Naive thymus-derived CD8-positive, alpha-beta T cell (primary cell): ENCODE measurements at regions not wholly inside any gene's neighbourhood (a gene's known extent, or its start where the extent isn't known, plus 50 kb on each side); places are given as distances from the start of the nearest gene placed in this dataset.
"Not testable (repeated sequence)": the region's sequence is repeated elsewhere in the genome, so short reads cannot be mapped to it uniquely, and the experiment has no call there.

Experiments
- ATAC-seq, 2 donors: fragments of 150-1000 bp; cut with Tn5 transposase in 1 of 2; sonication (Bioruptor Pico), chemical (Tn5 transposase) in 1 of 2; 1 replicate in 1 of 2; 2 replicates in 1 of 2; pipeline ENCODE4 v1.10.0; 2021; ENCODE audit warnings: mild to moderate bottlenecking in 2 of 2, moderate library complexity in 2 of 2
- POLR2A ChIA-PET: fragments of 350-600 bp; sonication (Branson Sonifier 250); formaldehyde crosslinking; loops from one replicate; lab custom pipeline; 2021; ENCODE audit warnings: antibody characterized with exemption; lab: Charles Lee
- DNase-seq, 10 donors: peaks; one replicate each; pipeline versions ENCODE4 v3.0.0 to v3.0.0-alpha.2; 2020 to 2022
- H3K27ac Mint-ChIP-seq, 10 donors: one replicate each; pipeline ENCODE4 v1.8.0; 2020 to 2022; ENCODE audit warnings: mild to moderate bottlenecking in 10 of 10, mixed read lengths in 10 of 10, moderate library complexity in 4 of 10, inconsistent platforms in 1 of 10
- H3K27me3 Mint-ChIP-seq, 5 donors: one replicate each; pipeline ENCODE4 v1.8.0; 2021 to 2022; ENCODE audit warnings: mixed read lengths in 5 of 5
- H3K36me3 Mint-ChIP-seq, 3 donors: one replicate each; pipeline ENCODE4 v1.8.0; 2020 to 2022; ENCODE audit warnings: mixed read lengths in 3 of 3, mild to moderate bottlenecking in 2 of 3, inconsistent platforms in 1 of 3
- H3K4me1 Mint-ChIP-seq, 4 donors: one replicate each; pipeline ENCODE4 v1.8.0; 2021 to 2022; ENCODE audit warnings: mixed read lengths in 4 of 4
- H3K4me3 Mint-ChIP-seq, 10 donors: one replicate each; pipeline ENCODE4 v1.8.0; 2020 to 2022; ENCODE audit warnings: mild to moderate bottlenecking in 10 of 10, mixed read lengths in 10 of 10, moderate library complexity in 6 of 10, inconsistent platforms in 1 of 10
- H3K9me3 Mint-ChIP-seq, 9 donors: one replicate each; pipeline ENCODE4 v1.8.0; 2020 to 2022; ENCODE audit warnings: mixed read lengths in 9 of 9, mild to moderate bottlenecking in 3 of 9, inconsistent platforms in 1 of 9, moderate library complexity in 1 of 9

- Mint-ChIP-seq H3K9me3 (no peaks in the 10 kb centered on the region), H3K4me1 (no peaks in the 10 kb centered on the region), H3K4me3 (no peak overlapping the region), H3K36me3 (no peaks in the 10 kb centered on the region), H3K27me3 (peaks cover 0 to 7% (median 2%) of the 10 kb centered on the region in 5 donors), H3K27ac (no peak overlapping the region)
- ATAC-seq: no peak
- no peak for DNase-seq
- POLR2A ChIA-PET: no interaction called here
These were observed 73.5 kb upstream of the VIPR2 start for GRCh38 chr7:159218170-159218569.

GRCh38 chr7:159215076-159215475, 70.4 kb upstream of the VIPR2 start:
- H3K4me3 Mint-ChIP-seq: no peak overlapping the region
- H3K9me3 Mint-ChIP-seq: no peaks in the 10 kb centered on the region
- H3K4me1 Mint-ChIP-seq: peaks cover 3 to 6% (median 4%) of the 10 kb centered on the region in 4 donors
- ATAC-seq: no peak
- H3K27me3 Mint-ChIP-seq: peaks cover 0 to 7% (median 2%) of the 10 kb centered on the region in 5 donors
- no peaks in the 10 kb centered on the region for H3K36me3 Mint-ChIP-seq
- no peak for DNase-seq
- no peak overlapping the region for H3K27ac Mint-ChIP-seq
- POLR2A ChIA-PET: no interaction called here

- Mint-ChIP-seq H3K36me3 (no peaks in the 10 kb centered on the region), H3K27me3 (peaks cover 0 to 7% (median 2%) of the 10 kb centered on the region in 5 donors), H3K9me3 (no peaks in the 10 kb centered on the region), H3K4me3 (no peak overlapping the region), H3K27ac (no peak overlapping the region), H3K4me1 (peaks cover 3 to 6% (median 4%) of the 10 kb centered on the region in 4 donors)
- no peak for DNase-seq
- ATAC-seq: no peak
- POLR2A ChIA-PET: no interaction called here
These were observed 68.6 kb upstream of the VIPR2 start for GRCh38 chr7:159213253-159213652.

GRCh38 chr7:159212226-159212625, 67.6 kb upstream of the VIPR2 start:
- Mint-ChIP-seq H3K27me3 (peaks cover 0 to 4% (median 2%) of the 10 kb centered on the region in 5 donors), H3K4me1 (peaks cover 3 to 6% (median 4%) of the 10 kb centered on the region in 4 donors), H3K36me3 (no peaks in the 10 kb centered on the region), H3K4me3 (no peak overlapping the region), H3K27ac (no peak overlapping the region), H3K9me3 (no peaks in the 10 kb centered on the region)
- POLR2A ChIA-PET: no interaction called here
- DNase-seq (no peak), ATAC-seq (no peak)

GRCh38 chr7:159211540-159212182, 67.0 kb upstream of the VIPR2 start:
- POLR2A ChIA-PET: no interaction called here
- H3K4me3 Mint-ChIP-seq: no peak overlapping the region
- H3K4me1 Mint-ChIP-seq: peaks cover 3 to 7% (median 4%) of the 10 kb centered on the region in 4 donors
- no peak overlapping the region for H3K27ac Mint-ChIP-seq
- H3K27me3 Mint-ChIP-seq: peaks cover 0 to 2% (median under 1%) of the 10 kb centered on the region in 5 donors
- H3K36me3 Mint-ChIP-seq: no peaks in the 10 kb centered on the region
- H3K9me3 Mint-ChIP-seq: no peaks in the 10 kb centered on the region
- DNase-seq: no peak
- no peak for ATAC-seq

- Mint-ChIP-seq H3K9me3 (no peaks in the 10 kb centered on the region), H3K27me3 (peaks cover 0 to 2% (median 0%) of the 10 kb centered on the region in 5 donors), H3K4me3 (no peak overlapping the region), H3K4me1 (peaks cover 4 to 12% (median 7%) of the 10 kb centered on the region in 4 donors), H3K27ac (no peak overlapping the region), H3K36me3 (no peaks in the 10 kb centered on the region)
- no peak for DNase-seq
- POLR2A ChIA-PET: no interaction called here
- no peak for ATAC-seq
These were observed 66.0 kb upstream of the VIPR2 start for GRCh38 chr7:159210581-159211235.

GRCh38 chr7:159209429-159209828, 64.8 kb upstream of the VIPR2 start:
- Mint-ChIP-seq H3K4me3 (no peak overlapping the region), H3K27ac (no peak overlapping the region), H3K9me3 (no peaks in the 10 kb centered on the region), H3K4me1 (peaks cover 4 to 12% (median 8%) of the 10 kb centered on the region in 4 donors), H3K27me3 (peaks cover 0 to 2% (median 0%) of the 10 kb centered on the region in 5 donors), H3K36me3 (no peaks in the 10 kb centered on the region)
- DNase-seq: peak in 3 of 10 donors; percentile 9 to 29 (median 12)
- POLR2A ChIA-PET: no interaction called here
- peak in 1 of 2 donors; percentile 68 for ATAC-seq

- DNase-seq: no peak
- no peak for ATAC-seq
- no peak overlapping the region for H3K4me3 Mint-ChIP-seq
- peaks cover 0 to 2% (median 0%) of the 10 kb centered on the region in 5 donors for H3K27me3 Mint-ChIP-seq
- POLR2A ChIA-PET: no interaction called here
- H3K36me3 Mint-ChIP-seq: no peaks in the 10 kb centered on the region
- no peaks in the 10 kb centered on the region for H3K9me3 Mint-ChIP-seq
- H3K27ac Mint-ChIP-seq: no peak overlapping the region
- peaks cover 4 to 11% (median 8%) of the 10 kb centered on the region in 4 donors for H3K4me1 Mint-ChIP-seq
These were observed 63.3 kb upstream of the VIPR2 start for GRCh38 chr7:159207951-159208350.

- H3K36me3 Mint-ChIP-seq: no peaks in the 10 kb centered on the region
- DNase-seq (peak in 3 of 10 donors; percentile 17 to 38 (median 35)), ATAC-seq (peak in 1 of 2 donors; percentile 66)
- H3K27ac Mint-ChIP-seq: no peak overlapping the region
- H3K4me3 Mint-ChIP-seq: peak overlapping the region in 1 of 10 donors; percentile 43
- H3K27me3 Mint-ChIP-seq: peaks cover 0 to under 1% (median 0%) of the 10 kb centered on the region in 5 donors
- peaks cover 4 to 11% (median 8%) of the 10 kb centered on the region in 4 donors for H3K4me1 Mint-ChIP-seq
- H3K9me3 Mint-ChIP-seq: no peaks in the 10 kb centered on the region
- POLR2A ChIA-PET: no interaction called here
These were observed 62.7 kb upstream of the VIPR2 start for GRCh38 chr7:159207393-159207792.

GRCh38 chr7:159205833-159206232, 61.2 kb upstream of the VIPR2 start:
- no peaks in the 10 kb centered on the region for H3K36me3 Mint-ChIP-seq
- H3K4me3 Mint-ChIP-seq: peak overlapping the region in 1 of 10 donors; percentile 26
- ATAC-seq (no peak), DNase-seq (no peak)
- H3K27ac Mint-ChIP-seq: peak overlapping the region in 2 of 10 donors; percentile 14 to 40
- no peaks in the 10 kb centered on the region for H3K27me3 Mint-ChIP-seq
- H3K4me1 Mint-ChIP-seq: peaks cover 4 to 11% (median 7%) of the 10 kb centered on the region in 4 donors
- POLR2A ChIA-PET: no interaction called here
- H3K9me3 Mint-ChIP-seq: no peaks in the 10 kb centered on the region

- DNase-seq (no peak), ATAC-seq (no peak)
- peaks cover 2 to 6% (median 4%) of the 10 kb centered on the region in 4 donors for H3K4me1 Mint-ChIP-seq
- H3K9me3 Mint-ChIP-seq: no peaks in the 10 kb centered on the region
- no peak overlapping the region for H3K4me3 Mint-ChIP-seq
- no peaks in the 10 kb centered on the region for H3K36me3 Mint-ChIP-seq
- H3K27me3 Mint-ChIP-seq: no peaks in the 10 kb centered on the region
- POLR2A ChIA-PET: no interaction called here
- H3K27ac Mint-ChIP-seq: peak overlapping the region in 1 of 10 donors; percentile 11
These were observed 60.0 kb upstream of the VIPR2 start for GRCh38 chr7:159204664-159205063.

- ATAC-seq, H3K9me3 Mint-ChIP-seq, POLR2A ChIA-PET, H3K36me3 Mint-ChIP-seq, DNase-seq, H3K27me3 Mint-ChIP-seq, H3K4me3 Mint-ChIP-seq, H3K27ac Mint-ChIP-seq: not testable (repeated sequence)
- peaks cover 6 to 12% (median 10%) of the 10 kb centered on the region in 4 donors for H3K4me1 Mint-ChIP-seq
These were observed 58.6 kb upstream of the VIPR2 start for GRCh38 chr7:159203253-159203652.

GRCh38 chr7:159201722-159202330, 57.2 kb upstream of the VIPR2 start:
- no peak overlapping the region for H3K4me3 Mint-ChIP-seq
- peak overlapping the region in 1 of 10 donors; percentile 34 for H3K27ac Mint-ChIP-seq
- no peaks in the 10 kb centered on the region for H3K27me3 Mint-ChIP-seq
- no peaks in the 10 kb centered on the region for H3K36me3 Mint-ChIP-seq
- POLR2A ChIA-PET: no interaction called here
- no peak for ATAC-seq
- H3K9me3 Mint-ChIP-seq: no peaks in the 10 kb centered on the region
- DNase-seq: no peak
- H3K4me1 Mint-ChIP-seq: peaks cover 15 to 26% (median 24%) of the 10 kb centered on the region in 4 donors
